ENCODE measurements at regions not wholly inside any gene's neighbourhood (a gene's known extent, or its start where the extent isn't known, plus 50 kb on each side); places are given as distances from the start of the nearest gene placed in this dataset.
"Not testable (repeated sequence)": the region's sequence is repeated elsewhere in the genome, so short reads cannot be mapped to it uniquely, and the experiment has no call there.

DNA sequence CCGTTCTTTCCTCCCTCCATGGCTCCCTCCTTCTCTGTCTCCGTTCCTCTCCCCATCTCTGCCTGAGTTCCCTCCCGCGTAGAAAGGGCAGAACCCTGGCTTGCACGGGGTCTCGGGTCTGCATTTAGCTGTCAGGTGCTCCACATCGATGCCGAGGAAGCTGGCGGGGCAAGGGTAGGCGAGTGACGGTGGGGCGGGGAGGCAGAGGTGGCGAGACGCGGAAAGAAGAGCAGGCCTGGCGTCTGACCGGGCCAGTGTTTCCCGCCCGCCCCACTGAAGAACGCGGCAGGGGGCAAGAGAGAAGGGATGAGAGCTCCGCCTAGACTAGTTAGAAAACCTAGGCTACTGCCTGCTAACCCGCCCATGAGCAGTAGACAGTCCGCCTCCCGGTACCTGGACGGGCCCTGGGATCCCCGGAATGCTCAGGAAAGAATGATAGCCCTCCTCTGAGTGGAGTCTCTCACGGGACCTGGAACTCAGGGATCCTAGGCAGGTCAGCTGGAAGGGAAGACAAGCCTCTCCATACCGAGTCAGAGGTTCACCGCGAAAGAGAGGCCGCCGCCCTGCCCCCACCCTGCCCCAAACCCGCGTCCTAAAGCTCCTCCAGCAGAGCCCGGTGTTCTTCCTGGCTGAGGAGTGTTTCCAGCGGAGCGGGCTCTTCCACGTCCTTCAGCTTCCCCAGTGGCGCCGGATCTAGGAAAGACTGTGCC lies 357.9 kb upstream of the DEFB115 start:
- not testable (repeated sequence) for DNase-seq

DNA sequence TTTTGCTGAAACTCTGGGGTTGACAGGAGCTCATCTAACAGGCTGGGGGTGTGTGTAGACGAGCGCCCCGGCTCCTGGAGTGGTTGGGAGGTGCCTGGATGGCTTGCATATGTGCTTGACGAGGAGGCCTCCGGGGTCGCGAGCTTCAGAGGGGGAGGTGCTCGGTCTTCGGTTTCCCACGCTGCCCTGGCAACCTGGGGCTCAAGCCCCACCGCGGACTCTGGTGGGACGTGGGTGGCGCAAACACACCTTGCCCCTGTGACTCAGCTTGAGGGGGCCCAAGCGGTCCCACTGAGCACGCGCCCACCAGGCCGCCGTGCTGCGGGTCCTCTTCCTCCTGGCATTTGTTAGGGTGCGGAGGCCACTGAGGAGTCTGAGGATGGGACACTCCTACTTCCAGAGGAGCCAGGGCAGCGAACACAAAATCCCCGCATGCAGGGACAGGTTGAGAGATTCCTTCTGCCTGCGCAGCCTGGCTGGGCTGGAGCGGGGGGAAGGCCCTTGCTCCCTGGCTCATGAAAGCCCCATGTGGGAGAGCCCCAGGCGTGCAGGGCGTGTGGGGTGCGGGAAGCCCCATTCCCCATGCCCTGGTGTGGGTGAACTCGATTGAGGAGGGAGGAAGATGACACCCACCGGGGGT lies 357.3 kb upstream of the DEFB115 start:
- not testable (repeated sequence) for DNase-seq

DNA sequence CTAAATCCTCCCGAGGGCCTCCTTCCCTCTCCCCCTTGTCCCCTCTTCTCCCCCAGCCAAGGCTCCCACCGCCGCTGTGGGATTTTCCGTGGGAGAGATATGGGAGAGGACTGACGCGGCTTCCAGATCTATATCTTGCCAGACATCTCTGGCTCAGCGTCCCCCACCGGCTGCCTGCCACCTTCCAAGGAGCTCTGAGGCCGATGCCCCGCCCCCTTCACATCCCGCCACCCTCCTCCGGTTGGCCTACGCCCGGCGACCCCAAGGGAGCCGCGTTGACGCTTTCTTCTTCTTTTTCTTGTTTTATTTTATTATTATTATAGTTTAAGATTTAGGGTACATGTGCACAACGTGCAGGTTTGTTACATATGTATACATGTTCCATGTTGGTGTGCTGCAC lies 352.2 kb upstream of the DEFB115 start:
- not testable (repeated sequence) for DNase-seq

DNA sequence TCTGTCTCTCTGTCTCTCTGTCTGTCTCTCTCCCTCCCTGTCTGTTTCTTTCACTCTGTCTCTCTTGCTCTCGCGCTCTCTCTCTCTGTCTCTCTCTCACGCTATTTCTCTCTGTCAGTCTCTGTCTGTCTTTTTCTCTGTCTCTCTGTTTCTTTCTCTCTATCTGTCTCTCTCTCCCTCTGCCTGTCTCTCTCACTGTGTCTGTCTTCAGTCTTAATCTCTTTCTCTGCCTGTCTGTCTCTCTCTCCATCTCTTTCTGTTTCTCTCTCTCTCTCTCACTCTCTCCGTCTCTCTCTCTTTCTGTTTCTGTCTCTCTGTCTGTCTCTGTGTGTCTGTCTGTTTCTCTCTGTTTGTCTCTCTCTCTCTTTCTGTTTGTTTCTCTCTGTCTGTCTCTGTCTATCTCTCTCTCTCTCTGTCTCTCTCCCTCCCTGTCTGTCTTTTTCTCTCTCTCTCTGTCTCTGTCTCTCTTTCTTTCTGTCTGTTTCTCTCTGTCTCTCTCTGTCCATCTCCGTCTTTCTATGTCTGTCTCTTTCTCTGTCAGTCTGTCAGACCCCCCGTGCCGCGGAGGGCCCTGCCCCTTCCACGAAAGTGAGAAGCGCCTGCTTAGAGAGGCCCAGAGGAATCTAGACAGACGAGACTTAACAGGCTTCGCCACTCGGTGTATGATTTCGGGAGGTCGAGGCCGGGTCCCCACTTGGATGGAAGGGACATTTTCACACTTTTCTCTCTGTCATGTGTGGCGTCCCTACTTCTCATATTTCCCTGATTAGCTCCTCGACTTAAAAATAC lies 346.3 kb upstream of the DEFB115 start:
- DNase-seq = no peak

DNA sequence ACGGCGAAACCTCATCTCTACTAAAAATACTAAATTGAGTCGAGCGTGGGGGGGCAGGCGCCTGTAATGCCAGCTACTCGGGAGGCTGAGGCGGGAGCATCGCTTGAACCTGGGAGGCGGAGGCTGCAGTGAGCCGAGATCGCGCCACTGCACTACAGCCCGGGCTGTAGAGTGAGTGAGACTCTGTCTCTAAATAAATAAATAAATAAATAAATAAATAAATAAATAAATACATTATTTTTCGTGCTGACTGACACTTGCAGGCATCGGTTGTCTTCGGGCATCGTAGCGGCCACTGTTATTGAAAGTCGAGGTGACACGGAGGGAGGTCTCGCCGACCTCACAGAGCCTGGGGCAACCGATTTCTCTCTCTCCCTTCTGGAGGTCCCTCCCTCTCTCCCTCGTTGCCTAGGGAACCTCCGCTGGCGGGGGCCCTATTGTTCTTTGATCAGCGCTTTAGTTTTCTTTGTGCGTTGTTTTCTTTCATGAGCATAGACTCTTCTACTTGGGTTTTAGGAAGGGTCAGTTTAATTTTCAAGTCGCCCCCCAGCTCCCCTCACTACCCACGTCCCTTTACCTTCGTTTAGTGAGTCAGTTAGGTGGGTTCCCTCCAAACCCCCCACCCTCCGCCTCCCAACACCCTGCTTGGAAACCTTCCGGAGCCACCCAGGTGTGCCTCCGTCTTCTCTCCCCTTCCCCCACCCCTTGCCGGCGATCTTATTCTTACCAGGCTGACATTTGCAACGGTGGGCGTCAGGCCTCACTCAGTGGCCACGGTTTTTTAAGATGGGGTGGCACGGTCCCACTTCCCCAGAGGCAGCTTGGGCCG lies 345.4 kb upstream of the DEFB115 start:
- not testable (repeated sequence) for DNase-seq

DNA sequence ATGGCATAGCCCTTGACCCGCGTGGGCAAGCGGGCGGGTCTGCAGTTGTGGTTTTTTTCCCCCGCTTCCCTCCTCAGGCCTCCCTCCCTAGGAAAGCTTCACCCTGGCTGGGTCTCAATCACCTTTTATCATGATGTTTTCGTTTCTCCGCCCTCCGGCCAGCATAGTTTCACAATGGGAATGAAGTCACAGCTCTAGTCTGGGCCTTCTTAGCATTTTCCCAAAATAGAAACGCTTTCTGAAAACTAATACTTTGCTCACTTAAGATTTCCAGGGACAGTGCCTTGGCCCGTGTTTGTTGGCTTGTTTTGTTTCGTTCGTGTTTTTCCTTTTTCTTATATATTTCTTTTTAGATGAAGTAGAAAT lies 344.8 kb upstream of the DEFB115 start:
- not testable (repeated sequence) for DNase-seq

DNA sequence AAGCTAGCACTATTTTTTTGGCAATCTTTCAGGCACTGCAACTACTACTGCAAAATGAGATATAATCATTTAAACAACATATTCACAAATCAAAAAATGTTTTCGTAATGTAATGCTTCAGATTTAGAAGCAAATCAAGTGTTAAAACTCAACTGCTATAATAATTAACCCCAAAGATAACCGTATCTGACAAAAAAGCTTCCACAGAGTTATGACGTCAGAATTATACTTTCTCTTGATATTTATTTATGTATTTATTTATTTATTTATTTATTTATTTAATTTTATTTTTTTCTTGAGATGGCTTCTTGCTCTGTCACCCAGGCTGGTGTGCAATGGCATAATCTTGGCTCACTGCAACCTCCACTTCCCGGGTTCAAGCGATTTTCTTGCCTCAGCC lies 341.1 kb upstream of the DEFB115 start:
- not testable (repeated sequence) for DNase-seq

DNA sequence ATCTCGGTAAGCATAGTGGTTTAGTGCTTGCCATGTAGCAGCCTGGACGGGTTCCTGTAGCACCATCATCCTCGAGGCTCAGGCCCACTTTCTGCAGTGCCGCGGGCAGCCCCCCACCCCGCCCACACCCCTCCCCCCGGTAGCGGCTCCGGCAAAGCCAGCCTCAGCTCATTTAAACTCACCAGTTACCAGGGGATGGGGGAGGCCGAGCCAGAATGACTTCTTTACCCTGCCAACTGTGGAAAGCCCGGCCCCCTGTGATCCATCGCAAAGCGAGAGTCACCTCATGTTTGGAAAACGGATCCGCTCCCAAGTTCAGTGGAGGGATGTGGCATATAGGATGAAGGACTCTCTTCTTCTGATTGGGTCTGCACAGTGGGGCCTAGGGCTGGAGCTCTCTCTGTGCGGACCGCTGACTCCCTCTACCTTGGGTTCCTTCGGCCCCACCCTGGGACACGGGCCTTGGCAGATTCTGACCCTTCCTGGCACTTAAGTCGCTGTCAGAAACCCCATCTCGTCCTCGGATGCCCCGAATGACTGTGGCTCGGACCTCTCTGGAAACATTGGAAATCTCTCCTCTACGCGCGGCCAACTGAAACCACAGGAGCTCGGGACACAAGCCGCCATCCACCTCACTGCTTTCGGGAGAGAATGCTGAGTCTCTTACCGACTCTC lies 337.8 kb upstream of the DEFB115 start:
- DNase-seq = no peak

DNA sequence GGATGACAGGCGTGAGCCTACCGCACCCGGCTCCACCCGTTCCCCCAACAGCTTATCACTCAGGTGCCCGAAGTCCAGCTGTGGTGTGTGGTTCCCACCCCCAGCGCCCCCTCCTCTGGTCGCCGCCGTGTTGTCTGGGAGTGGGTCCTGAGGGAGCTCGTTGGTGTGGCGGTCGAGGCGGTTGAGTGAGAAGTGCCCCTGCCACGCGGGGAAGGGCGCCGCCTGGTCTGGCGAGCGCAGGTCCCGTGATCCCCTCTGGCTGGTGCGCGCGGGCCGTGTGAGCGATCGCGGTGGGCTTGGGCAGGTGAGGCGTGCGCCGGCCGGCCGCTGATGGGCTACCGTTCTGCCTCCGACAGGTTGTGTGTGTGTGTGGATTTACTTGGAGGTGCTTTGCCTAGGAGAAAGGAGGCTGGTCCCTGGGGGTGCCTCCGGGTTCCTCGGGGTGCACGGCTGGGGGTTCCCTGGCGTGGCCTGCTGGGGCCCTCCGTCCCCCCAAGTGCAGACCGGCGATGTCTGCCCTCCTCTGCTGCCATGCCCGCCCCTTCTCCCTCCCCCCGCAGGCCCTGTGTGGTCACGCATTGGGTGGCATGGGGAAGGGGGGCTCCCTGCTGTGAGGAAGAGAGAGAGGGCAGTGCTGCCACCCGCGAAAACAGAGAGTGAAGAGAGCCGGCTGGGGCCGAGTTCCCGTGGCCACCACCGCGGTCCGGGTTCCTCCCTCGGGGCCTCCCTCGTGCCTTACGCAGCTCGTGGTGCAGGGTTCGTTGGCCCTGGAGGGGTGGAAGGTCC lies 336.0 kb upstream of the DEFB115 start:
- no peak for DNase-seq

DNA sequence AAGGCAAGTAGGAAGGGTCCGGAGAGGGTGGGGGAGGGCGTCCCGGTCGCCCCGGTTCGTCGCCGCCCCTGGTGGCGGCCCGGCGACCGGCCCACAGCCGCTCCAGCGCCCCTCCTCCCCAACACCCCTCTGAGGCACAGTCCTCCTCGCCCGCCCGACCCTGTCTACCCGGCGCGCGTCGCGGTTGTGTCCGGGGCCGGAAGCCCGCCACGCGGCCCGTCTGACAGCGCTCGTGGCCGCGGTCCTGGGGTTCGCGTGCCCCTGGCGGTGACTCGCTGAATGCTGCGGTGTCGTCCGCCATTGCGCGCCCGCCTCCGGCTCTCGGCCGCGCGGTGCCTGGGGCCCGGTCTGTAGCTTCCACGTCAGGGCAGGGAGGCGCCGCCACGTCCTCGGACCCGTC lies 335.3 kb upstream of the DEFB115 start:
- no peak for DNase-seq

DNA sequence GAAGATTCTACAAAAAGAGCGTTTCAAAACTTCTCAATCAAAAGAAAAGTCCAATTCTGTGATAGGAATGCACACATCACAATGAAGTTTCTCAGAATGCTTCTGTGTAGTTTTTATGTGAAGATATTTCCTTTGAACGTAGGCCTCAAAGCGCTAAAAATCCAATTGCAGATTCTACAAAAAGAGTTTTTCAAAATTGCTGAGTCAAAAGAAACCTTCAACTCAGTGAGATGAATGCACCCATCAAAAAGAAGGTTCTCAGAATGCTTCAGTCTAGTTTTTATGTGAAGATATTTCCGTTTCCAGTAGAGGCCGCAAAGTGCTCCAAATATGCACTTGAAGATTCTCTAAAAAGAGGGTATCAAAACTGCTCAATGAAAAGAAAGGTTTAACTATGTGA lies 319.7 kb upstream of the DEFB115 start:
- no peak for DNase-seq

DNA sequence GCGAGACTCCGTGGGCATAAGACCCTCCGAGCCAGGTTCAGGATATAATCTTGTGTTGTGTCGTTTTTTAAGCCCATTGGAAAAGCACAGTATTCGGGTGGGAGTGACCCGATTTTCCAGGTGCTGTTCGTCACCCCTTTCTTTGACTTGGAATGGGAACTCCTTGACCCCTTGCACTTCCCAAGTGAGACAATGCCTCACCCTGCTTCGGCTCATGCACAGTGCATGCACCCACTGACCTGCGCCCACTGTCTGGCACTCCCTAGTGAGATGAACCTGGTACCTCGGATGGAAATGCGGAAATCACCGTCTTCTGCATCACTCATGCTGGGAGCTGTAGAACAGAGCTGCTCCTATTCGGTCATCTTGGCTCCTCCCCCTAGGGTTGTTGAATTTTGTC lies 307.7 kb upstream of the DEFB115 start:
- no peak for DNase-seq

DNA sequence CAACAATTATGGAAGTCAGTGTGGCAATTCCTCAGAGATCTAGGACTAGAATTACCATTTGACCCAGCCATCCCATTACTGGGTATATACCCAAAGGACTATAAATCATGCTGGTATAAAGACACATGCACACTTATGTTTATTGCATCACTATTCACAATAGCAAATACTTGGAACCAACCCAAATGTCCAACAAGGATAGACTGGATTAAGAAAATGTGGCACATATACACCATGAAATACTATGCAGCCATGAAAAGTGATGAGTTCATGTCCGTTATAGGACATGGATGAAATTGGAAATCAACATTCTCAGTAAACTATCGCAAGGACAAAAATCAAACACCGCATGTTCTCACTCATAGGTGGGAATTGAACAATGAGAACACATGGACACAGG lies 306.4 kb upstream of the DEFB115 start:
- DNase-seq = not testable (repeated sequence)

DNA sequence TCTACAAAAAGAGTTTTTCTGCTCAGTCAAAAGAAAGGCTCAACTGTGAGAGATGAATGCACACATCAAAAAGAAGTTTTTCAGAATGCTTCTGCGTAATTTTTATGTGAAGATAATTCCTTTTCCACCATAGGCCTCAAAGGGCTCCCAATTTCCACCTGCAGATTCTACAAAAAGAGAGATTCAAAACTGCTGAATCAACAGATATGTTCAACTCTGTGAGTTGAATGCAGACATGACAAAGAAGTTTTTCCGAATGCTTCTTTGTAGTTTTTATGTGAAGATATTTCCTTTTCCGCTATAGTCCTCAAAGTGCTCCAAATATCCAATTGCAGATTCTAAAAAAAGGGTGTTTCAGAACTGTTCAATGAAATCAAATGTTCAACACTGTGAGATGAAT lies 300.8 kb upstream of the DEFB115 start:
- not testable (repeated sequence) for DNase-seq

DNA sequence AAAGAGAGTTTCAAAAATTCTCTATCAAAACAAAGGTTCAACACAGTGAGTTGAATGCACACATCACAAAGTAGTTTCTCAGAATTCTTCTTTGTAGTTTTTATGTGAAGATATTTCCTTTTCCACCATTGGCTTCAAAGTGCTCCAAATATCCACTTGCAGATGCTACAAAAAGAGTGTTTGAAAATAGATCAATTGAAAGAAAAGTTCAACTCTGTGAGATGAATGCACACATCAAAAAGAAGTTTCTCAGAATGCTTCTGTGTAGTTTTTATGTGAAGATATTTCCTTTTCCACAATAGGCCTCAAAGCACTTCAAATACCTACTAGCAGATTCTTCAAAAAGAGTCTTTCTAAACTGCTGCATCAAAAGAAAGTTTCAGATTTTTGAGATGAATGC lies 298.3 kb upstream of the DEFB115 start:
- DNase-seq = not testable (repeated sequence)

DNA sequence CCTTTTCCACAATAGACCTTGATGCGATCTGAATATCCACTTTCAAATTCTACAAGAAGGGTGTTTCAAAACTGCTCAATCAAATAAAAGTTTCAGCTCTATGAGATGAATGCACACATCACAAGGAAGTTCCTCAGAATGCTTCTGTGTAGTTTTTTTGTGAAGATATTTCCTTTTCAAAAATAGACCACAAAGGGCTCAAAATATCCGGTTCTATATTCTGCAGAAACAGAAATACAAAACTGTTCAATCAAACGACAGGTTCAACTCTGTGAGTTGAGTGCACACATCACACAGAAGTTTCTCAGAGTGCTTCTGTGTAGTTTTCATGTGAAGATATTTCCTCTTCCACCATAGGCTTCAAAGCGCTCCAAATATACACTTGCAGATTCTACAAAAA lies 293.9 kb upstream of the DEFB115 start:
- no peak for DNase-seq

DNA sequence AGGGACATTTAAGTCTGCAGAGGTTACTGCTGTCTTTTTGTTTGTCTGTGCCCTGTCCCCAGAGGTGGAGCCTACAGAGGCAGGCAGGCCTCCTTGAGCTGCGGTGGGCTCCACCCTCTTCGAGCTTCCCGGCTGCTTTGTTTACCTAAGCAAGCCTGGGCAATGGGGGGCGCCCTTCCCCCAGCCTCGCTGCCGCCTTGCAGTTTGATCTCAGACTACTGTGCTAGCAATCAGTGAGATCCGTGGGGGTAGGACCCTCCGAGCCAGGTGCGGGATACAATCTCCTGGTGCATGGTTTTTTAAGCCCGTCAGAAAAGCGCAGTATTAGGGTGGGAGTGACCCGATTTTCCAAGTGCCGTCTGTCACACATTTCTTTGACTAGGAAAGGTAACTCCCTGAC lies 281.6 kb upstream of the DEFB115 start:
- DNase-seq = not testable (repeated sequence)

DNA sequence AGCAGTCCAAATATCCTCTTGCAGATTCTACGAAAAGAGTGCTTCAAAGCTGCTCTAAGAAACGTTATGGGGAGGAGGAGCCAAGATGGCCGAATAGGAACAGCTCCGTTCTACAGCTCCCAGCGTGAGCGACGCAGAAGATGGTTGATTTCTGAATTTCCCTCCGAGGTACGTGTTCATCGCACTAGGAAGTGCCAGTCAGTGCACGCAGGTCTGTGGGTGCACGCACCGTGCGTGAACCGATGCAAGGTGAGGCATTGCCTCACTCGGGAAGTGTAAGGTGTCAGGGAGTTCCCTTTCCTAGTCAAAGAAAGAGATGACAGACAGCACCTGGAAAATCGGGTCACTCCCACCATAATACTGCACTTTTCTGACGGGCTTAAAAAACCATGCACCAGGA lies 272.1 kb upstream of the DEFB115 start:
- no peak for DNase-seq

Data from NCI-H510A treated with DMSO at 0.1 percent for 48 hours (cell line).